ENCODE measurements at regions not wholly inside any gene's neighbourhood (a gene's known extent, or its start where the extent isn't known, plus 50 kb on each side); places are given as distances from the start of the nearest gene placed in this dataset.

GRCh38 chr16:85975451-85975981 is 76.6 kb downstream of the IRF8 start:
- CTCF ChIA-PET, result interaction anchor here (1.0 to 2.1 kb wide), 6 partner anchors 11 to 156 kb away, joined by 3 to 16 read pairs (median 10); partner anchors contain the start of gene IRF8
- Mint-ChIP-seq H3K36me3 (ENCODE audit: insufficient read depth, unreplicated experiment) (peaks cover 23% of the 10 kb centered on the region), H3K9me3 (ENCODE audit: unreplicated experiment) (peaks cover 20% of the 10 kb centered on the region), H3K27ac (ENCODE audit: unreplicated experiment) (peak overlapping the region; percentile 90), H3K27me3 (ENCODE audit: insufficient read depth, unreplicated experiment) (no peaks in the 10 kb centered on the region), H3K4me1 (ENCODE audit: low read depth, unreplicated experiment) (peaks cover 51% of the 10 kb centered on the region), H3K4me3 (ENCODE audit: unreplicated experiment) (peak overlapping the region; percentile 66)
- no peaks in the 10 kb centered on the region for H3K27me3 ChIP-seq (replicated peaks; ENCODE audit: control insufficient read depth, insufficient read depth, low read length)
- H3K4me3 ChIP-seq (ENCODE audit: low read depth, low read length), result peak overlapping the region; percentile 16
- H3K36me3 ChIP-seq (ENCODE audit: control insufficient read depth, insufficient read depth, low read length), result no peaks in the 10 kb centered on the region
- peak; percentile 79 to 88 for DNase-seq
- peaks cover 57% of the 10 kb centered on the region for H3K4me1 ChIP-seq
- peaks cover 3% of the 10 kb centered on the region; the same call in 1 of the 2 replicates for H3K9me3 ChIP-seq
- POLR2A ChIA-PET, result interaction anchor here (0.6 to 1.2 kb wide), 3 partner anchors 10 to 35 kb away, joined by 3 read pairs; no protein-coding TSS in a partner anchor
- intact Hi-C loops (cut with micrococcal nuclease; ENCODE audit: unreplicated experiment), result loop anchor here (2.0 to 5.0 kb wide), 2 partner anchors 48 to 125 kb away; no protein-coding TSS in a partner anchor
- TF ChIP-seq CTCF (IDR thresholded peaks at IDR 0.05; ENCODE audit: insufficient read depth in 1 of 2, low read depth in 1 of 2, low read length in 1 of 2, severe bottlenecking in 1 of 2, unreplicated experiment in 1 of 2), result peak in 1 of 2 experiments; percentile 28
- BruUV-seq (replicated peaks), result no TSS peak

GRCh38 chr16:85978291-85978775 is 79.4 kb downstream of the IRF8 start:
- CTCF ChIA-PET, result no interaction called here
- intact Hi-C loops (cut with micrococcal nuclease; ENCODE audit: unreplicated experiment), result loop anchor here (5.0 kb wide), 1 partner anchor 51 kb away; no protein-coding TSS in a partner anchor
- BruUV-seq (replicated peaks), result no TSS peak
- no peak for DNase-seq
- peak overlapping the region; percentile 21 for H3K27ac Mint-ChIP-seq (ENCODE audit: unreplicated experiment)
- H3K9me3 ChIP-seq, result peaks cover 3% of the 10 kb centered on the region; the same call in 1 of the 2 replicates
- no peak overlapping the region for H3K4me3 ChIP-seq (ENCODE audit: low read depth, low read length)
- no peak for TF ChIP-seq CTCF (IDR thresholded peaks at IDR 0.05; ENCODE audit: insufficient read depth in 1 of 2, low read depth in 1 of 2, low read length in 1 of 2, severe bottlenecking in 1 of 2, unreplicated experiment in 1 of 2)
- no peak overlapping the region for H3K4me3 Mint-ChIP-seq (ENCODE audit: unreplicated experiment)
- H3K9me3 Mint-ChIP-seq (ENCODE audit: unreplicated experiment), result peaks cover 20% of the 10 kb centered on the region
- peaks cover 18% of the 10 kb centered on the region for H3K36me3 Mint-ChIP-seq (ENCODE audit: insufficient read depth, unreplicated experiment)
- POLR2A ChIA-PET, result interaction anchor here (0.6 kb wide), 1 partner anchor 47 kb away, joined by 3 read pairs; no protein-coding TSS in a partner anchor
- no peaks in the 10 kb centered on the region for H3K27me3 ChIP-seq (replicated peaks; ENCODE audit: control insufficient read depth, insufficient read depth, low read length)
- peaks cover 35% of the 10 kb centered on the region for H3K4me1 Mint-ChIP-seq (ENCODE audit: low read depth, unreplicated experiment)
- peaks cover 39% of the 10 kb centered on the region for H3K4me1 ChIP-seq
- no peaks in the 10 kb centered on the region for H3K27me3 Mint-ChIP-seq (ENCODE audit: insufficient read depth, unreplicated experiment)
- no peaks in the 10 kb centered on the region for H3K36me3 ChIP-seq (ENCODE audit: control insufficient read depth, insufficient read depth, low read length)

GRCh38 chr16:85978976-85979375 is 80.0 kb downstream of the IRF8 start:
- Mint-ChIP-seq H3K27ac (ENCODE audit: unreplicated experiment) (peak overlapping the region; percentile 21), H3K27me3 (ENCODE audit: insufficient read depth, unreplicated experiment) (no peaks in the 10 kb centered on the region), H3K4me3 (ENCODE audit: unreplicated experiment) (no peak overlapping the region), H3K9me3 (ENCODE audit: unreplicated experiment) (peaks cover 15% of the 10 kb centered on the region), H3K36me3 (ENCODE audit: insufficient read depth, unreplicated experiment) (peaks cover 15% of the 10 kb centered on the region), H3K4me1 (ENCODE audit: low read depth, unreplicated experiment) (peaks cover 32% of the 10 kb centered on the region)
- POLR2A ChIA-PET, result no interaction called here
- CTCF ChIA-PET, result interaction anchor here (1.0 kb wide), 1 partner anchor 157 kb away, joined by 4 read pairs; no protein-coding TSS in a partner anchor
- intact Hi-C loops (cut with micrococcal nuclease; ENCODE audit: unreplicated experiment), result loop anchor here (5.0 kb wide), 1 partner anchor 52 kb away; no protein-coding TSS in a partner anchor
- TF ChIP-seq CTCF (IDR thresholded peaks at IDR 0.05; ENCODE audit: insufficient read depth in 1 of 2, low read depth in 1 of 2, low read length in 1 of 2, severe bottlenecking in 1 of 2, unreplicated experiment in 1 of 2), result no peak
- DNase-seq, result no peak
- no peaks in the 10 kb centered on the region for H3K36me3 ChIP-seq (ENCODE audit: control insufficient read depth, insufficient read depth, low read length)
- no peaks in the 10 kb centered on the region for H3K27me3 ChIP-seq (replicated peaks; ENCODE audit: control insufficient read depth, insufficient read depth, low read length)
- H3K9me3 ChIP-seq, result peaks cover 3% of the 10 kb centered on the region; the same call in 1 of the 2 replicates
- BruUV-seq (replicated peaks), result no TSS peak
- no peak overlapping the region for H3K4me3 ChIP-seq (ENCODE audit: low read depth, low read length)
- H3K4me1 ChIP-seq, result peaks cover 38% of the 10 kb centered on the region
